ENCODE measurements at regions not wholly inside any gene's neighbourhood (a gene's known extent, or its start where the extent isn't known, plus 50 kb on each side); places are given as distances from the start of the nearest gene placed in this dataset.

GRCh38 chr3:104101736-104102135 is 1265.0 kb upstream of the ALCAM start:
- H3K9me3 ChIP-seq (ENCODE audit: control insufficient read depth in 2 of 2, low read length in 2 of 2): no peaks in the 10 kb centered on the region
- no peaks in the 10 kb centered on the region for H3K36me3 ChIP-seq (ENCODE audit: control insufficient read depth in 2 of 2, insufficient read depth in 2 of 2, low read length in 2 of 2)
- H3K4me3 ChIP-seq (ENCODE audit: low read length in 2 of 2): no peak overlapping the region
- no peak overlapping the region for H3K9ac ChIP-seq (ENCODE audit: low read depth in 1 of 2, low read length in 2 of 2)
- H3K4me1 ChIP-seq (ENCODE audit: control insufficient read depth in 2 of 2, insufficient read depth in 2 of 2, low read length in 2 of 2): no peaks in the 10 kb centered on the region
- no peaks in the 10 kb centered on the region for H3K27me3 ChIP-seq (ENCODE audit: control insufficient read depth in 2 of 2, insufficient read depth in 2 of 2, low read length in 2 of 2)
- no peak overlapping the region for H3K27ac ChIP-seq (ENCODE audit: low read depth in 2 of 2, low read length in 2 of 2)

GRCh38 chr3:104102386-104102785 is 1264.3 kb upstream of the ALCAM start:
- Histone ChIP-seq H3K4me1 (ENCODE audit: control insufficient read depth in 2 of 2, insufficient read depth in 2 of 2, low read length in 2 of 2) (no peaks in the 10 kb centered on the region), H3K9ac (ENCODE audit: low read depth in 1 of 2, low read length in 2 of 2) (no peak overlapping the region), H3K27me3 (ENCODE audit: control insufficient read depth in 2 of 2, insufficient read depth in 2 of 2, low read length in 2 of 2) (no peaks in the 10 kb centered on the region), H3K4me3 (ENCODE audit: low read length in 2 of 2) (no peak overlapping the region), H3K36me3 (ENCODE audit: control insufficient read depth in 2 of 2, insufficient read depth in 2 of 2, low read length in 2 of 2) (no peaks in the 10 kb centered on the region), H3K27ac (ENCODE audit: low read depth in 2 of 2, low read length in 2 of 2) (no peak overlapping the region), H3K9me3 (ENCODE audit: control insufficient read depth in 2 of 2, low read length in 2 of 2) (no peaks in the 10 kb centered on the region)

GRCh38 chr3:104106276-104106675 is 1260.4 kb upstream of the ALCAM start:
- Histone ChIP-seq H3K4me1 (ENCODE audit: control insufficient read depth in 2 of 2, insufficient read depth in 2 of 2, low read length in 2 of 2) (no peaks in the 10 kb centered on the region), H3K9ac (ENCODE audit: low read depth in 1 of 2, low read length in 2 of 2) (no peak overlapping the region), H3K27ac (ENCODE audit: low read depth in 2 of 2, low read length in 2 of 2) (no peak overlapping the region), H3K9me3 (ENCODE audit: control insufficient read depth in 2 of 2, low read length in 2 of 2) (no peaks in the 10 kb centered on the region), H3K36me3 (ENCODE audit: control insufficient read depth in 2 of 2, insufficient read depth in 2 of 2, low read length in 2 of 2) (no peaks in the 10 kb centered on the region), H3K27me3 (ENCODE audit: control insufficient read depth in 2 of 2, insufficient read depth in 2 of 2, low read length in 2 of 2) (no peaks in the 10 kb centered on the region), H3K4me3 (ENCODE audit: low read length in 2 of 2) (no peak overlapping the region)

GRCh38 chr3:104108522-104108921 is 1258.2 kb upstream of the ALCAM start:
- Histone ChIP-seq H3K9me3 (ENCODE audit: control insufficient read depth in 2 of 2, low read length in 2 of 2) (no peaks in the 10 kb centered on the region), H3K36me3 (ENCODE audit: control insufficient read depth in 2 of 2, insufficient read depth in 2 of 2, low read length in 2 of 2) (no peaks in the 10 kb centered on the region), H3K4me3 (ENCODE audit: low read length in 2 of 2) (no peak overlapping the region), H3K4me1 (ENCODE audit: control insufficient read depth in 2 of 2, insufficient read depth in 2 of 2, low read length in 2 of 2) (no peaks in the 10 kb centered on the region), H3K27me3 (ENCODE audit: control insufficient read depth in 2 of 2, insufficient read depth in 2 of 2, low read length in 2 of 2) (no peaks in the 10 kb centered on the region), H3K27ac (ENCODE audit: low read depth in 2 of 2, low read length in 2 of 2) (no peak overlapping the region), H3K9ac (ENCODE audit: low read depth in 1 of 2, low read length in 2 of 2) (no peak overlapping the region)

GRCh38 chr3:104126463-104126862 is 1240.2 kb upstream of the ALCAM start:
- no peak overlapping the region for H3K4me3 ChIP-seq (ENCODE audit: low read length in 2 of 2)
- H3K9me3 ChIP-seq (ENCODE audit: control insufficient read depth in 2 of 2, low read length in 2 of 2): peaks cover 0 to 5% of the 10 kb centered on the region in 2 donors
- H3K27me3 ChIP-seq (ENCODE audit: control insufficient read depth in 2 of 2, insufficient read depth in 2 of 2, low read length in 2 of 2): no peaks in the 10 kb centered on the region
- H3K4me1 ChIP-seq (ENCODE audit: control insufficient read depth in 2 of 2, insufficient read depth in 2 of 2, low read length in 2 of 2): no peaks in the 10 kb centered on the region
- H3K36me3 ChIP-seq (ENCODE audit: control insufficient read depth in 2 of 2, insufficient read depth in 2 of 2, low read length in 2 of 2): no peaks in the 10 kb centered on the region
- no peak overlapping the region for H3K27ac ChIP-seq (ENCODE audit: low read depth in 2 of 2, low read length in 2 of 2)
- H3K9ac ChIP-seq (ENCODE audit: low read depth in 1 of 2, low read length in 2 of 2): no peak overlapping the region

- Histone ChIP-seq H3K27me3 (ENCODE audit: control insufficient read depth in 2 of 2, insufficient read depth in 2 of 2, low read length in 2 of 2) (no peaks in the 10 kb centered on the region), H3K36me3 (ENCODE audit: control insufficient read depth in 2 of 2, insufficient read depth in 2 of 2, low read length in 2 of 2) (no peaks in the 10 kb centered on the region), H3K4me1 (ENCODE audit: control insufficient read depth in 2 of 2, insufficient read depth in 2 of 2, low read length in 2 of 2) (no peaks in the 10 kb centered on the region), H3K9ac (ENCODE audit: low read depth in 1 of 2, low read length in 2 of 2) (no peak overlapping the region), H3K27ac (ENCODE audit: low read depth in 2 of 2, low read length in 2 of 2) (no peak overlapping the region), H3K9me3 (ENCODE audit: control insufficient read depth in 2 of 2, low read length in 2 of 2) (peaks cover 0 to 5% of the 10 kb centered on the region in 2 donors), H3K4me3 (ENCODE audit: low read length in 2 of 2) (no peak overlapping the region)
Observed at GRCh38 chr3:104126864-104127553, 1239.7 kb upstream of the ALCAM start.

GRCh38 chr3:104127830-104128229 is 1238.9 kb upstream of the ALCAM start:
- H3K4me3 ChIP-seq (ENCODE audit: low read length in 2 of 2): no peak overlapping the region
- no peak overlapping the region for H3K9ac ChIP-seq (ENCODE audit: low read depth in 1 of 2, low read length in 2 of 2)
- H3K4me1 ChIP-seq (ENCODE audit: control insufficient read depth in 2 of 2, insufficient read depth in 2 of 2, low read length in 2 of 2): no peaks in the 10 kb centered on the region
- H3K9me3 ChIP-seq (ENCODE audit: control insufficient read depth in 2 of 2, low read length in 2 of 2): peaks cover 0 to 5% of the 10 kb centered on the region in 2 donors
- no peaks in the 10 kb centered on the region for H3K36me3 ChIP-seq (ENCODE audit: control insufficient read depth in 2 of 2, insufficient read depth in 2 of 2, low read length in 2 of 2)
- no peak overlapping the region for H3K27ac ChIP-seq (ENCODE audit: low read depth in 2 of 2, low read length in 2 of 2)
- no peaks in the 10 kb centered on the region for H3K27me3 ChIP-seq (ENCODE audit: control insufficient read depth in 2 of 2, insufficient read depth in 2 of 2, low read length in 2 of 2)

- H3K9ac ChIP-seq (ENCODE audit: low read depth in 1 of 2, low read length in 2 of 2): no peak overlapping the region
- no peaks in the 10 kb centered on the region for H3K4me1 ChIP-seq (ENCODE audit: control insufficient read depth in 2 of 2, insufficient read depth in 2 of 2, low read length in 2 of 2)
- peaks cover 0 to 5% of the 10 kb centered on the region in 2 donors for H3K9me3 ChIP-seq (ENCODE audit: control insufficient read depth in 2 of 2, low read length in 2 of 2)
- H3K36me3 ChIP-seq (ENCODE audit: control insufficient read depth in 2 of 2, insufficient read depth in 2 of 2, low read length in 2 of 2): no peaks in the 10 kb centered on the region
- no peaks in the 10 kb centered on the region for H3K27me3 ChIP-seq (ENCODE audit: control insufficient read depth in 2 of 2, insufficient read depth in 2 of 2, low read length in 2 of 2)
- H3K4me3 ChIP-seq (ENCODE audit: low read length in 2 of 2): no peak overlapping the region
- H3K27ac ChIP-seq (ENCODE audit: low read depth in 2 of 2, low read length in 2 of 2): no peak overlapping the region
Observed at GRCh38 chr3:104132566-104133403, 1233.9 kb upstream of the ALCAM start.

- no peak overlapping the region for H3K4me3 ChIP-seq (ENCODE audit: low read length in 2 of 2)
- no peak overlapping the region for H3K27ac ChIP-seq (ENCODE audit: low read depth in 2 of 2, low read length in 2 of 2)
- no peak overlapping the region for H3K9ac ChIP-seq (ENCODE audit: low read depth in 1 of 2, low read length in 2 of 2)
Observed at GRCh38 chr3:104133630-104134029, 1233.1 kb upstream of the ALCAM start.

GRCh38 chr3:104137116-104137515 is 1229.6 kb upstream of the ALCAM start:
- H3K4me1 ChIP-seq (ENCODE audit: control insufficient read depth in 2 of 2, insufficient read depth in 2 of 2, low read length in 2 of 2): no peaks in the 10 kb centered on the region

More at GRCh38 chr3:104133630-104134029, 1233.1 kb upstream of the ALCAM start:
- no peaks in the 10 kb centered on the region for H3K27me3 ChIP-seq (ENCODE audit: control insufficient read depth in 2 of 2, insufficient read depth in 2 of 2, low read length in 2 of 2)
- no peaks in the 10 kb centered on the region for H3K4me1 ChIP-seq (ENCODE audit: control insufficient read depth in 2 of 2, insufficient read depth in 2 of 2, low read length in 2 of 2)
- H3K36me3 ChIP-seq (ENCODE audit: control insufficient read depth in 2 of 2, insufficient read depth in 2 of 2, low read length in 2 of 2): no peaks in the 10 kb centered on the region
- peaks cover 0 to 4% of the 10 kb centered on the region in 2 donors for H3K9me3 ChIP-seq (ENCODE audit: control insufficient read depth in 2 of 2, low read length in 2 of 2)

More at GRCh38 chr3:104137116-104137515, 1229.6 kb upstream of the ALCAM start:
- Histone ChIP-seq H3K36me3 (ENCODE audit: control insufficient read depth in 2 of 2, insufficient read depth in 2 of 2, low read length in 2 of 2) (no peaks in the 10 kb centered on the region), H3K9me3 (ENCODE audit: control insufficient read depth in 2 of 2, low read length in 2 of 2) (no peaks in the 10 kb centered on the region), H3K27me3 (ENCODE audit: control insufficient read depth in 2 of 2, insufficient read depth in 2 of 2, low read length in 2 of 2) (no peaks in the 10 kb centered on the region), H3K9ac (ENCODE audit: low read depth in 1 of 2, low read length in 2 of 2) (no peak overlapping the region), H3K4me3 (ENCODE audit: low read length in 2 of 2) (no peak overlapping the region), H3K27ac (ENCODE audit: low read depth in 2 of 2, low read length in 2 of 2) (no peak overlapping the region)
